Stimulated activated CD8-positive, alpha-beta memory T cell treated with anti-CD3 and anti-CD28 coated beads, Interleukin-12 subunit alpha, Interleukin-12 subunit beta, amount 100 ng/mL, for 4 hours (primary cell): ENCODE measurements at regions not wholly inside any gene's neighbourhood (a gene's known extent, or its start where the extent isn't known, plus 50 kb on each side); places are given as distances from the start of the nearest gene placed in this dataset.

Source experiments
- DNase-seq: peaks from one replicate; pipeline ENCODE4 v3.0.0-alpha.2; 2020; ENCODE audit warnings: low read depth

- no peak for DNase-seq
Measured at GRCh38 chr17:77771587-77771986, 186.9 kb upstream of the TNRC6C start.

- no peak for DNase-seq
Measured at GRCh38 chr17:77771998-77772397, 186.5 kb upstream of the TNRC6C start.

GRCh38 chr17:77772461-77772897, 186.0 kb upstream of the TNRC6C start:
- peak; percentile 30 for DNase-seq

- DNase-seq = no peak
Measured at GRCh38 chr17:77772899-77773358, 185.6 kb upstream of the TNRC6C start.

- no peak for DNase-seq
Measured at GRCh38 chr17:77774182-77774581, 184.3 kb upstream of the TNRC6C start.

- DNase-seq = no peak
Measured at GRCh38 chr17:77778636-77779489, 179.6 kb upstream of the TNRC6C start.

- no peak for DNase-seq
Measured at GRCh38 chr17:77779711-77780539, 178.6 kb upstream of the TNRC6C start.

GRCh38 chr17:77781536-77781935, 177.0 kb upstream of the TNRC6C start:
- DNase-seq = no peak

GRCh38 chr17:77782201-77782600, 176.3 kb upstream of the TNRC6C start:
- no peak for DNase-seq

GRCh38 chr17:77782611-77783010, 175.9 kb upstream of the TNRC6C start:
- DNase-seq = no peak

GRCh38 chr17:77783991-77784820, 174.3 kb upstream of the TNRC6C start:
- peak; percentile 44 for DNase-seq

- no peak for DNase-seq
Measured at GRCh38 chr17:77785312-77785905, 173.1 kb upstream of the TNRC6C start.

- no peak for DNase-seq
Measured at GRCh38 chr17:77786090-77786489, 172.4 kb upstream of the TNRC6C start.

- DNase-seq = no peak
Measured at GRCh38 chr17:77786740-77787505, 171.6 kb upstream of the TNRC6C start.

GRCh38 chr17:77790143-77790829, 168.2 kb upstream of the TNRC6C start:
- no peak for DNase-seq

- DNase-seq = no peak
Measured at GRCh38 chr17:77792626-77793025, 165.9 kb upstream of the TNRC6C start.

GRCh38 chr17:77793146-77793970, 165.1 kb upstream of the TNRC6C start:
- DNase-seq = no peak

GRCh38 chr17:77793971-77794235, 164.6 kb upstream of the TNRC6C start:
- DNase-seq = no peak

GRCh38 chr17:77794846-77795245, 163.7 kb upstream of the TNRC6C start:
- no peak for DNase-seq

- DNase-seq = no peak
Measured at GRCh38 chr17:77795685-77796084, 162.8 kb upstream of the TNRC6C start.
